Pancreas (tissue), 10 donors: ENCODE measurements at regions not wholly inside any gene's neighbourhood (a gene's known extent, or its start where the extent isn't known, plus 50 kb on each side); places are given as distances from the start of the nearest gene placed in this dataset.
A peak's percentile ranks its signal among the peaks of the same experiment; 100 is the strongest.
"Not testable (repeated sequence)": the region's sequence is repeated elsewhere in the genome, so short reads cannot be mapped to it uniquely, and the experiment has no call there.

Source experiments
- ATAC-seq, 4 donors: fragments of 200-7000 bp; cut with Tn5 transposase; one replicate each; pipeline versions ENCODE4 v1.8.0 to v1.9.1; 2020; ENCODE audit warnings: mild to moderate bottlenecking in 4 of 4, moderate library complexity in 4 of 4
- DNase-seq, 6 donors: peaks; one replicate each; pipeline ENCODE4 v3.0.0-alpha.2; 2020
- FAIRE-seq: peaks from 2 replicates; lab custom pipeline; 2012; peaks lifted over from hg19 to GRCh38; lab: Jason Lieb, UNC
- H3K27ac ChIP-seq, 4 donors: fragments of 200-600 bp; sonication (generic); 1 replicate in 3 of 4; 2 replicates in 1 of 4; pipeline versions ENCODE4 v1.5.0 to v1.8.0; 2020
- H3K27me3 ChIP-seq, 4 donors: fragments of 200-600 bp; one replicate each; pipeline ENCODE4 v1.8.0; 2021
- H3K36me3 ChIP-seq, 3 donors: fragments of 200-600 bp; sonication (generic) in 1 of 3; one replicate each; pipeline versions ENCODE4 v1.5.0 to v1.8.0; 2020 to 2021
- H3K4me1 ChIP-seq, 3 donors: fragments of 200-600 bp; one replicate each; pipeline ENCODE4 v1.8.0; 2021
- H3K4me3 ChIP-seq, 4 donors: fragments of 200-600 bp; sonication (generic) in 2 of 4; one replicate each; pipeline versions ENCODE4 v1.5.0 to v1.8.0; 2020 to 2021
- H3K9me3 ChIP-seq, 4 donors: fragments of 200-600 bp; one replicate each; pipeline ENCODE4 v1.8.0; 2021
- WGBS, 2 donors: extraction: QIAGEN DNeasy Blood & Tissue Kit; methylation state at CpG; one replicate each; pipeline ENCODE4 v1.1.7; 2013; 5-methylcytosine and 5-hydroxymethylcytosine counted together
- intact Hi-C, 3 donors: fragments of 100-400 bp; cut with DNase I; formaldehyde crosslinking; loops; one replicate each; pipeline versions ENCODE4 v1.11.1 to v1.14.2; 2022
- TF ChIP-seq, protein P1 (sequence below), 4 donors: fragments of 200-600 bp; sonication (generic) in 3 of 4; IDR thresholded peaks; one replicate each; pipeline versions ENCODE4 v1.5.0 to v1.8.0; 2021; ENCODE audit warnings: antibody characterized with exemption in 4 of 4
- donor health status: healthy with polysubstance abuse.
- donor health status: DM: no; HTN: no; CAD: no; lungs with moderate emphysema.
- donor health status: DM: no; HTN: no; CAD: no.
- donor health status: control.
- donor health status: control.
- donor health status: Bipolar disorder and iron deficiency.
- donor health status: DM: yes; HTN: yes; CAD: no.
- donor health status: DM: no; HTN: no; CAD: no.
- donor health status: DM: no; HTN: no; CAD: no.
- donor health status: DM: yes; HTN: yes; CAD: no.

DNA sequence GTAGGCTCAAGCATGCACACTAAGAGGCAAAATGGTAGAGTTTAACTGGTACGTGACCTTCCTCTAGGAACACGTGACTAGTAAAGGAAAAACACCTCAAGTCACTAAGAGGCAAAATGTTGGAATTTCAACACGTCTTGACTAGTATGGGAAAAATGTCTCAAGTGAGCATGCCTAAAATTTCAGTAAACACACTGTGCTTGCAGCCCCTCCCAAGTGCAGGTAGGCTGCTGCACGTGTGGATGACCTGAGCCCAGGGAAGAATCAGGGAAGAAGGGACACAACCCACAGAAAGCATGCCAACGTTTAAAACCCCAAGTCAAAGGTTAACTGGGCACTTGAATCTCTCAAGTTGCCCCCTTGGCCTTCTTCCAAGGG is 162.2 kb downstream of the TENT5A start:
- Histone ChIP-seq H3K9me3 (no peaks in the 10 kb centered on the region), H3K27ac (no peak overlapping the region), H3K4me3 (no peak overlapping the region), H3K27me3 (no peaks in the 10 kb centered on the region), H3K4me1 (no peaks in the 10 kb centered on the region), H3K36me3 (no peaks in the 10 kb centered on the region)
- no peak for DNase-seq
- FAIRE-seq, result no peak
- no peak for ATAC-seq
- TF ChIP-seq, protein P1, sequence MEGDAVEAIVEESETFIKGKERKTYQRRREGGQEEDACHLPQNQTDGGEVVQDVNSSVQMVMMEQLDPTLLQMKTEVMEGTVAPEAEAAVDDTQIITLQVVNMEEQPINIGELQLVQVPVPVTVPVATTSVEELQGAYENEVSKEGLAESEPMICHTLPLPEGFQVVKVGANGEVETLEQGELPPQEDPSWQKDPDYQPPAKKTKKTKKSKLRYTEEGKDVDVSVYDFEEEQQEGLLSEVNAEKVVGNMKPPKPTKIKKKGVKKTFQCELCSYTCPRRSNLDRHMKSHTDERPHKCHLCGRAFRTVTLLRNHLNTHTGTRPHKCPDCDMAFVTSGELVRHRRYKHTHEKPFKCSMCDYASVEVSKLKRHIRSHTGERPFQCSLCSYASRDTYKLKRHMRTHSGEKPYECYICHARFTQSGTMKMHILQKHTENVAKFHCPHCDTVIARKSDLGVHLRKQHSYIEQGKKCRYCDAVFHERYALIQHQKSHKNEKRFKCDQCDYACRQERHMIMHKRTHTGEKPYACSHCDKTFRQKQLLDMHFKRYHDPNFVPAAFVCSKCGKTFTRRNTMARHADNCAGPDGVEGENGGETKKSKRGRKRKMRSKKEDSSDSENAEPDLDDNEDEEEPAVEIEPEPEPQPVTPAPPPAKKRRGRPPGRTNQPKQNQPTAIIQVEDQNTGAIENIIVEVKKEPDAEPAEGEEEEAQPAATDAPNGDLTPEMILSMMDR (IDR thresholded peaks at IDR 0.05), result no peak
- intact Hi-C loops, result no loop called here
- 47 to 48% methylated on average over 5 of the region's 5 CpGs for WGBS, 2 donors

DNA sequence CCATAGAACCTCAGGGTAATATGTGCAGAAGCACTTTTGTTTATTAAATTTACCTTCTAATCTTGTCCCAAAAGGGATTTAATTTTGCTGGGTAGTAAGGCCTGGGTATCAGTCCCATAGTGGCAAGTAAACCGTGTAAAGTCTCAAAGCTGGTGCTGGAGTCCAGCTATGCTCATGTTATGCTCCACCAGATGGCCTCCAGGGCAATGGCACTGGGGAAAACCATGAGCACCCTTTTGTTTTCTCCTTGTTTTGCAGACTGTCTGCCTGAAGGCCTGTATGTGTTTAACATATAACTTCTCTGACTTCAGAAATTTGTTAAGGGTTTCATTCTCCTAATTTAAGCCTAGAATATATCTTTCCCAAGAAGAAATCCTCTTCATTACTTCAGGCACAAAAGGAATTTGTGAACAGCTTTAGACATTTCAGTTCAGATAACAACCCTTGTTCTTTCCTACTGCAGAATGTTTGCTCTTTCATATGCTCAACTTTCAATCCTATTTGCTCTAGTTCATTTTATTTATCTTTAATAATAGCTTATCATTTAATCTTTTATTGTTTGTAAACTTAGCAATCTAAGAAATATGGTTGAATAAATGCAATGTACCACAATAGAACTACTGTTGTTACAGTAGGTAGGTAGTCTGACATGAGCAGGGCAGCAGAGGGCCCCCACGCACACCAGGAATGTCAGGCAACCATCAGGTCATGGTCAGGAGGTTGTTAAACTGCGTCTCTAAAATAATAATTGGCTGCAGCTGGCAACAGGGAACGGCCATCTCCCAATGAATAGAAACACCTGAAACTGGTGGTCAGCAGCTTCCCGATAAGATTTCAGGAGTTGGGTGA is 162.8 kb downstream of the TENT5A start:
- intact Hi-C loops, result no loop called here
- Histone ChIP-seq H3K4me1 (no peaks in the 10 kb centered on the region), H3K36me3 (no peaks in the 10 kb centered on the region), H3K27me3 (no peaks in the 10 kb centered on the region), H3K9me3 (no peaks in the 10 kb centered on the region), H3K4me3 (no peak overlapping the region), H3K27ac (no peak overlapping the region)
- DNase-seq (no peak), FAIRE-seq (no peak), ATAC-seq (peak in 1 of 4 donors; percentile 45)
- TF ChIP-seq, protein P1 (IDR thresholded peaks at IDR 0.05), result no peak
- WGBS, 2 donors, result 40 to 55% methylated on average over 5 of the region's 5 CpGs

GRCh38 chr6:81585686-81586085 is 166.8 kb downstream of the TENT5A start:
- DNase-seq, H3K4me3 ChIP-seq, FAIRE-seq, H3K4me1 ChIP-seq, H3K27me3 ChIP-seq, intact Hi-C loops, H3K36me3 ChIP-seq, ATAC-seq, H3K27ac ChIP-seq, H3K9me3 ChIP-seq: not testable (repeated sequence)
- 79 to 94% methylated on average over 1 of the region's 1 CpG for WGBS, 2 donors

DNA sequence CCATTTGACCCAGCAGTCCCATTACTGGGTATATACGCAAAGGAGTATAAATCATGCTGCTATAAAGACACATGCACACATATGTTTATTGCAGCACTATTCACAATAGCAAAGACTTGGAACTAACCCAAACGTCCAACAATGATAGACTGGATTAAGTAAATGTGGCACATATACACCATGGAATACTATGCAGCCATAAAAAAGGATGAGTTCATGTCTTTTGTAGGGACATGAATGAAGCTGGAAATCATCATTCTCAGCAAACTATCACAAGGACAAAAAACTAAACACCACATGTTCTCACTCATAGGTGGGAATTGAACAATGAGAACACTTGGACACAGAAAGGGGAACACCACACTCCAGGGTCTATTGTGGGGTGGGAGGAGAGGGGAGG is 168.3 kb downstream of the TENT5A start:
- DNase-seq, H3K27me3 ChIP-seq, H3K4me3 ChIP-seq, FAIRE-seq, intact Hi-C loops, H3K27ac ChIP-seq, ATAC-seq, H3K9me3 ChIP-seq, H3K4me1 ChIP-seq, H3K36me3 ChIP-seq: not testable (repeated sequence)
- 58 to 59% methylated on average over 2 of the region's 2 CpGs for WGBS, 2 donors

GRCh38 chr6:81575442-81575841 is 177.0 kb downstream of the TENT5A start:
- Histone ChIP-seq H3K27ac (no peak overlapping the region), H3K9me3 (no peaks in the 10 kb centered on the region), H3K4me1 (no peaks in the 10 kb centered on the region), H3K27me3 (no peaks in the 10 kb centered on the region), H3K4me3 (no peak overlapping the region), H3K36me3 (no peaks in the 10 kb centered on the region)
- TF ChIP-seq, protein P1 (IDR thresholded peaks at IDR 0.05), result no peak
- intact Hi-C loops, result no loop called here
- ATAC-seq (no peak), DNase-seq (no peak), FAIRE-seq (no peak)

DNA sequence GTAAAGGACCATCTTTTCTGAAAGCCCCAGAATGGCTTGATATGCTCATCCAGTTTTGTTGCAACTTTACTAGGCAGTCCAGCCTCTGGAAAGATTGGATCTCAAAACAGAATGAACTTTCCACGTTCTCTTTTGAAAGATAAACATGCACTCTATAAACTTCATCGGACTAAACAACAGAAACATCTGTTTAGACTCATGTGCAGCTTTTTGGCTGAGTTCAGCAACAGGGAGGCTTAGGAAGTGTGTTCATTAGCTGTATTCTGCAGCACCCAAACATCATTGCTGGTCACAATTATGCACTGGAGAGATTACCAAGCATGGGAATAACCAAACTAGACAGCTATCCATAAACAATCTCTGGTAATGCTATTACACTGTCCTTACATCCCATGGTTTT is 180.5 kb downstream of the TENT5A start:
- intact Hi-C loops, result no loop called here
- WGBS, 2 donors, result 54 to 70% methylated on average over 2 of the region's 2 CpGs
- DNase-seq, result no peak

More for the DNA sequence above, 180.5 kb downstream of the TENT5A start:
- ATAC-seq (no peak), FAIRE-seq (peak; percentile 75)
- no peak overlapping the region for H3K27ac ChIP-seq
- no peak overlapping the region for H3K4me3 ChIP-seq
- H3K27me3 ChIP-seq, result no peaks in the 10 kb centered on the region
- H3K4me1 ChIP-seq, result no peaks in the 10 kb centered on the region
- no peaks in the 10 kb centered on the region for H3K36me3 ChIP-seq
- no peaks in the 10 kb centered on the region for H3K9me3 ChIP-seq
- TF ChIP-seq, protein P1 (IDR thresholded peaks at IDR 0.05), result no peak
